SK-N-MC (cell line): ENCODE measurements at regions not wholly inside any gene's neighbourhood (a gene's known extent, or its start where the extent isn't known, plus 50 kb on each side); places are given as distances from the start of the nearest gene placed in this dataset.
"Not testable (repeated sequence)": the region's sequence is repeated elsewhere in the genome, so short reads cannot be mapped to it uniquely, and the experiment has no call there.

Source experiments
- DNase-seq: peaks from one replicate; pipeline ENCODE4 v3.0.0-alpha.2; 2011; ENCODE audit warnings: low read depth, low spot score
- H3K27ac ChIP-seq: fragments of 200-600 bp; sonication (generic); 2 replicates; pipeline ENCODE4 v1.5.1; 2016; ENCODE audit warnings: mixed run types
- H3K36me3 ChIP-seq: fragments of 200-600 bp; sonication (generic); 2 replicates; pipeline ENCODE4 v1.6.1; 2017; ENCODE audit warnings: antibody characterized with exemption, low read length, mixed read lengths; ENCODE audit not compliant: insufficient read depth
- H3K4me3 ChIP-seq: fragments of 200-600 bp; sonication (generic); 2 replicates; pipeline ENCODE4 v1.5.1; 2016
- H3K9ac ChIP-seq: fragments of 200-600 bp; sonication (generic); 2 replicates; pipeline ENCODE4 v1.8.0; 2017; ENCODE audit warnings: mixed run types, mixed read lengths; ENCODE audit not compliant: insufficient read length
- H3K9me3 ChIP-seq: fragments of 200-600 bp; sonication (generic); 2 replicates; pipeline ENCODE4 v1.6.1; 2017; ENCODE audit warnings: low read depth, mild to moderate bottlenecking, antibody characterized with exemption, low read length, moderate library complexity, mixed read lengths
- EZH2 ChIP-seq: fragments of 200-600 bp; sonication (generic); IDR thresholded peaks from one replicate; pipeline ENCODE4 v1.6.1; 2017; ENCODE audit warnings: antibody characterized with exemption
- FOXP2 ChIP-seq: optimal IDR thresholded peaks from 2 replicates; pipeline ENCODE3; 2011; ENCODE audit warnings: mild to moderate bottlenecking, moderate library complexity; ENCODE audit not compliant: insufficient read depth; ENCODE audit errors: extremely low read length, control extremely low read depth
- POLR2AphosphoS5 ChIP-seq: IDR thresholded peaks from 2 replicates; pipeline ENCODE4 v1.6.1; 2012; ENCODE audit warnings: mild to moderate bottlenecking, low read depth, low read length, borderline replicate concordance

GRCh38 chr4:114136069-114136468, 156.6 kb upstream of the ARSJ start:
- no peak for TF ChIP-seq EZH2
- peak; percentile 32; the same call in 1 of the 2 replicates for TF ChIP-seq POLR2AphosphoS5
- peak overlapping the region; percentile 56 for H3K9ac ChIP-seq
- H3K27ac ChIP-seq, result peak overlapping the region; percentile 94
- no peak for DNase-seq
- H3K36me3 ChIP-seq, result no peaks in the 10 kb centered on the region
- no peaks in the 10 kb centered on the region for H3K9me3 ChIP-seq
- H3K4me3 ChIP-seq, result peak overlapping the region; percentile 69

GRCh38 chr4:114137984-114138383, 158.5 kb upstream of the ARSJ start:
- Histone ChIP-seq H3K9me3 (no peaks in the 10 kb centered on the region), H3K4me3 (no peak overlapping the region), H3K27ac (0 out of 2 replicates have a peak overlapping the region, but pooled peaks have one; percentile 4), H3K9ac (no peak overlapping the region), H3K36me3 (no peaks in the 10 kb centered on the region)
- no peak for DNase-seq
- TF ChIP-seq EZH2 (no peak), POLR2AphosphoS5 (no peak), FOXP2 (no peak)

- peak overlapping the region; percentile 85 for H3K4me3 ChIP-seq
- TF ChIP-seq EZH2 (no peak), POLR2AphosphoS5 (peak; percentile 86), FOXP2 (no peak)
- H3K9me3 ChIP-seq, result no peaks in the 10 kb centered on the region
- peak overlapping the region; percentile 83 for H3K9ac ChIP-seq
- peak; percentile 87 for DNase-seq
- peaks cover 8% of the 10 kb centered on the region; the same call in 1 of the 2 replicates for H3K36me3 ChIP-seq
- H3K27ac ChIP-seq, result peak overlapping the region; percentile 89
These were observed 167.6 kb upstream of the ARSJ start for GRCh38 chr4:114146947-114147618.

- not testable (repeated sequence) for H3K9me3 ChIP-seq, DNase-seq, H3K36me3 ChIP-seq
- H3K4me3 ChIP-seq, result peak overlapping the region; percentile 85
- peak overlapping the region; percentile 83 for H3K9ac ChIP-seq
- peak overlapping the region; percentile 89 for H3K27ac ChIP-seq
These were observed 168.3 kb upstream of the ARSJ start for GRCh38 chr4:114147619-114148208.

- H3K27ac ChIP-seq, H3K4me3 ChIP-seq, H3K36me3 ChIP-seq, DNase-seq, H3K9me3 ChIP-seq, H3K9ac ChIP-seq: not testable (repeated sequence)
These were observed 169.1 kb upstream of the ARSJ start for GRCh38 chr4:114148372-114149070.

- H3K36me3 ChIP-seq, result peaks cover 4% of the 10 kb centered on the region; the same call in 1 of the 2 replicates
- DNase-seq, result no peak
- peak overlapping the region; percentile 24 for H3K9ac ChIP-seq
- TF ChIP-seq POLR2AphosphoS5 (no peak), EZH2 (no peak), FOXP2 (no peak)
- peak overlapping the region; percentile 28 for H3K4me3 ChIP-seq
- H3K27ac ChIP-seq, result peak overlapping the region; percentile 79
- H3K9me3 ChIP-seq, result no peaks in the 10 kb centered on the region; the same call in 1 of the 2 replicates
These were observed 176.9 kb upstream of the ARSJ start for GRCh38 chr4:114156371-114156770.

GRCh38 chr4:114161809-114162208, 182.4 kb upstream of the ARSJ start:
- no peak for DNase-seq
- Histone ChIP-seq H3K9me3 (no peaks in the 10 kb centered on the region; the same call in 1 of the 2 replicates), H3K36me3 (peaks cover 17% of the 10 kb centered on the region), H3K4me3 (no peak overlapping the region), H3K27ac (no peak overlapping the region), H3K9ac (no peak overlapping the region)
- TF ChIP-seq POLR2AphosphoS5 (no peak), EZH2 (no peak), FOXP2 (no peak)

GRCh38 chr4:114163051-114163450, 183.6 kb upstream of the ARSJ start:
- DNase-seq, result no peak
- Histone ChIP-seq H3K9ac (no peak overlapping the region), H3K4me3 (no peak overlapping the region), H3K36me3 (peaks cover 17% of the 10 kb centered on the region), H3K27ac (no peak overlapping the region), H3K9me3 (no peaks in the 10 kb centered on the region; the same call in 1 of the 2 replicates)
- TF ChIP-seq FOXP2, result no peak
- TF ChIP-seq POLR2AphosphoS5, result no peak
- no peak for TF ChIP-seq EZH2
